ENCODE measurements at regions not wholly inside any gene's neighbourhood (a gene's known extent, or its start where the extent isn't known, plus 50 kb on each side); places are given as distances from the start of the nearest gene placed in this dataset.

DNA sequence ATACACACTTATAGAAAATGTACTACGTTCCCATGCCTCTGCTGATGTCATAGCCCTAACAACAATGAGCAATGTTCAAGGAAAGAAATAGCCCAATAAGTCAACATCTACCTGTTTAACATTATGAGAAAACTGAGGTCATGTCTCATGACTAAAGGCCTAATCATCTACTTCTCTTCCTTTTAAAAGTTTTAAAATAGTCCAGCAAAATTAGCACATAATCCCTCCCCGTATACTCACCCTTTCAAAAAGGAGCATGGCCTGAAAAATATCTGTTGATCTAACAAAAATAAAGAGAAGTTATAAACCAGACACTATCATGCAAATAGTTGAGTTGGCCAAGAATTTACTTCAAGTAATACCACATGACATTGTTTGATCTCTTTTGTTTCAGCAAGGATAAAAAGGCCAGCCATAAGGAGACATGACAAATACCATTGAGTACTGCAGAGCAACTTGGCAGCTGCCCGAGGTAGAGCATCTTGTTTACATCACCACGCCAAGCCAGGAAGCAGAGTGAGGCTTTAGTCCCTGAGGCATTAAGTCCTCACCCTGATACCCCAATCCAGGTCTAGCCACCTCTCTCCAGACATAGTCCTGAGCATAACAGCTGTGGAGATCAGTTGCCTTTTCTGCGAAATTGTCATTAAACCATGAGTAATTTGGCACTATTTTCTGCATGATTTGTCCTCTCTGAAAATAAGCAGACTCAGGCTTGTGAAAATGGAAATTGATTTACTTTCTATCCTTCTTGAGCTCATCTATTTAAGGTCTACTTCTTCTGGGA, 137.4 kb upstream of the ETAA1 start:
- Histone ChIP-seq H3K56ac (ENCODE audit: extremely low read depth, insufficient read depth, low read length) (peak overlapping the region; percentile 95), H3K9me3 (ENCODE audit: control insufficient read depth, insufficient read depth, low read length) (no peaks in the 10 kb centered on the region), H3K9ac (ENCODE audit: low read depth, low read length) (peak overlapping the region; percentile 67; the same call in 1 of the 2 replicates), H2BK5ac (ENCODE audit: low read depth, low read length, poor library complexity, severe bottlenecking) (peak overlapping the region; percentile 99), H3K18ac (ENCODE audit: low read depth, low read length) (peak overlapping the region; percentile 88), H3K4me1 (ENCODE audit: control insufficient read depth, insufficient read depth, low read length) (peaks cover 20% of the 10 kb centered on the region), H4K91ac (ENCODE audit: insufficient read depth, low read depth, low read length) (peak overlapping the region; percentile 95), H2BK15ac (ENCODE audit: low read depth, low read length) (peak overlapping the region; percentile 30; the same call in 2 of the 3 replicates), H2BK20ac (ENCODE audit: low read depth, low read length) (peak overlapping the region; percentile 98), H3K36me3 (ENCODE audit: control insufficient read depth, insufficient read depth, low read length) (no peaks in the 10 kb centered on the region), H3K4ac (ENCODE audit: low read depth, low read length) (peak overlapping the region; percentile 95), H4K8ac (ENCODE audit: low read depth in 2 of 2, low read length in 2 of 2) (peak overlapping the region; percentile 40 to 90), H3K79me1 (ENCODE audit: low read depth in 1 of 2, low read length in 2 of 2) (peaks cover 7 to 16% of the 10 kb centered on the region in 2 experiments), H2AK9ac (replicated peaks; ENCODE audit: low read depth, low read length, poor library complexity) (peak overlapping the region; percentile 32), H3K9me1 (ENCODE audit: insufficient read depth, low read length) (peaks cover 6% of the 10 kb centered on the region), H3K27me3 (ENCODE audit: control insufficient read depth, insufficient read depth, low read length) (no peaks in the 10 kb centered on the region), H4K20me1 (ENCODE audit: insufficient read depth, low read length) (no peaks in the 10 kb centered on the region), H2BK120ac (ENCODE audit: low read depth, low read length) (peak overlapping the region; percentile 96), H4K5ac (ENCODE audit: low read depth, low read length) (peak overlapping the region; percentile 76), H3K23ac (ENCODE audit: low read depth, low read length) (peak overlapping the region; percentile 91; the same call in 1 of the 2 replicates), H3K14ac (replicated peaks; ENCODE audit: low read depth, low read length) (peak overlapping the region; percentile 92; the same call in 1 of the 2 replicates), H2AFZ (replicated peaks; ENCODE audit: low read length, poor library complexity) (peak overlapping the region; percentile 52), H3K27ac (ENCODE audit: insufficient read depth, low read length) (peak overlapping the region; percentile 63), H3K4me3 (ENCODE audit: insufficient read depth, low read depth, low read length) (no peak overlapping the region), H2AK5ac (ENCODE audit: low read depth, low read length) (peak overlapping the region; percentile 55), H3K4me2 (ENCODE audit: low read depth, low read length) (peak overlapping the region; percentile 49)
- DNase-seq = peak; percentile 94
- dilution Hi-C loops (cut with HindIII; ENCODE audit: low sequenced_read_pairs, unreplicated experiment) (no loop called here), intact Hi-C loops (cut with micrococcal nuclease) (loop anchor here (1.0 to 2.0 kb wide), 4 partner anchors 31 to 825 kb away; partner anchors contain the start of genes ETAA1 and MEIS1), in situ Hi-C loops (cut with MboI; ENCODE audit: low sequenced_read_pairs) (loop anchor here (5.0 to 10.0 kb wide), 2 partner anchors 677 to 825 kb away; partner anchors contain the start of gene MEIS1)
- peak; percentile 19 for ATAC-seq (ENCODE audit: low read depth)
- TSS peak; percentile 67 for BruUV-seq (replicated peaks)
- CTCF ChIA-PET = no interaction called here
- POLR2A ChIA-PET (ENCODE audit: unreplicated experiment) = interaction anchor here (0.5 kb wide), 1 partner anchor 135 kb away, joined by 6 read pairs; no protein-coding TSS in a partner anchor
- WGBS, 2 experiments (ENCODE audit: extremely low coverage in 2 of 2, insufficient read length in 1 of 2) = 0% methylated on average over 2 of the region's 5 CpGs; no CpG with 5 or more reads in 1 of the 2 experiments
- no peak for TF ChIP-seq CTCF (conservative IDR thresholded peaks at IDR 0.05; ENCODE audit: low read depth, low read length)
- TF ChIP-seq MXI1 (IDR thresholded peaks at IDR 0.05; ENCODE audit: borderline replicate concordance, low read depth, low read length) = no peak
- peak; percentile 54 for TF ChIP-seq CEBPB (IDR thresholded peaks at IDR 0.05; ENCODE audit: low read depth, low read length)
- TF ChIP-seq, protein P1, sequence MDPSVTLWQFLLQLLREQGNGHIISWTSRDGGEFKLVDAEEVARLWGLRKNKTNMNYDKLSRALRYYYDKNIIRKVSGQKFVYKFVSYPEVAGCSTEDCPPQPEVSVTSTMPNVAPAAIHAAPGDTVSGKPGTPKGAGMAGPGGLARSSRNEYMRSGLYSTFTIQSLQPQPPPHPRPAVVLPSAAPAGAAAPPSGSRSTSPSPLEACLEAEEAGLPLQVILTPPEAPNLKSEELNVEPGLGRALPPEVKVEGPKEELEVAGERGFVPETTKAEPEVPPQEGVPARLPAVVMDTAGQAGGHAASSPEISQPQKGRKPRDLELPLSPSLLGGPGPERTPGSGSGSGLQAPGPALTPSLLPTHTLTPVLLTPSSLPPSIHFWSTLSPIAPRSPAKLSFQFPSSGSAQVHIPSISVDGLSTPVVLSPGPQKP (IDR thresholded peaks at IDR 0.05; ENCODE audit: borderline replicate concordance, low read depth, low read length) = no peak
- TF ChIP-seq MAZ (IDR thresholded peaks at IDR 0.05; ENCODE audit: borderline replicate concordance, low read depth, low read length) = no peak
- peak; percentile 27; the same call in 1 of the 2 replicates for TF ChIP-seq MAFK (IDR thresholded peaks at IDR 0.05; ENCODE audit: low read depth, low read length)
- peak; percentile 30; the same call in 1 of the 2 replicates for TF ChIP-seq RFX5 (IDR thresholded peaks at IDR 0.05; ENCODE audit: low read depth, low read length)
- TF ChIP-seq POLR2A (IDR thresholded peaks at IDR 0.05; ENCODE audit: low read depth, low read length) = peak; percentile 91
- TF ChIP-seq USF2 (IDR thresholded peaks at IDR 0.05; ENCODE audit: low read depth, low read length) = no peak
- TF ChIP-seq CHD1 (IDR thresholded peaks at IDR 0.05; ENCODE audit: low read depth, low read length) = no peak; the same call in 1 of the 2 replicates
- TF ChIP-seq RCOR1 (IDR thresholded peaks at IDR 0.05; ENCODE audit: insufficient replicate concordance, low read length) = peak; percentile 19
- TF ChIP-seq SMC3 (IDR thresholded peaks at IDR 0.05; ENCODE audit: low read depth, low read length) = no peak
- TF ChIP-seq FOS (IDR thresholded peaks at IDR 0.05; ENCODE audit: low read depth, low read length) = peak; percentile 78

Data from IMR-90 (cell line).